ENCODE measurements at regions not wholly inside any gene's neighbourhood (a gene's known extent, or its start where the extent isn't known, plus 50 kb on each side); places are given as distances from the start of the nearest gene placed in this dataset.

DNA sequence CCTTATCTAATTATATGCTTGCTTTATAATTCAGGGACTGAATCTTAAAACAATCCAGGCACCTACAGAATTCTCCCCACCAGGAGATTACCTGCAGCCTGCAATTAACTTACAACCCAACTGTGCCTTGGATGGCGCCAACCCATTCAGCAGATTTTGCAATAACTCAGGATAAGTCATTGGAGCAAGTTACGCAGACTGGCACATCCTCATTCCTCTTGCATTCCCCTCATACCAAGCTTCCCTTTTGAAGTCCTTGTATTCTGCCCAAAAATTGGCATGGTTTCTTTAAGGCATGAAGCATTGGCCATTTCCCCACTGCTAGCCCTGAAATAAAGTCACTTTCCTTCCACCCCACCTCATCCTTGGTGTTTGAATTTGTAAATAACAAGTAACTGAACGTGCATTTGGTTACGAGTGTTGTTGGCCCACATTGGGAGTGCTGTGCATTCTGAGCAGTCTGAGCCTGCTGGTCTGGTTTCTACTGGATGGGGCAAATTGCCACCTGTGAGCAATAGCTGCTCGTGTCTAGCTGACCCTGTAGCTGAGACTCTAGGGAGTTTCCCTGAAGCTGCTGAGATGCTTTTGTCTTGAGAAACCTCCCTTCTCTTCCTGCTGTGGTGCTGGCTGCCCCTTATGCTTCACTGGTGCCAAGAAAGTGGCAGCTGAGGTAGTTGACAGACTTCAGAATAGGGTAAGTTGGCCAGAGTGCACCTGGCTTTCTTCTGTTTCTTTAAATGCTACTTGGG lies 99.2 kb upstream of the SCAF11 start:
- Histone ChIP-seq H3K36me3 (replicated peaks in 1 of 2; ENCODE audit: control insufficient read depth in 1 of 2, insufficient read depth in 2 of 2, low read length in 2 of 2) (no peaks in the 10 kb centered on the region), H3K4me1 (ENCODE audit: control insufficient read depth in 1 of 2, insufficient read depth in 2 of 2, low read length in 2 of 2) (no peaks in the 10 kb centered on the region), H3K9me3 (replicated peaks in 1 of 2; ENCODE audit: control insufficient read depth in 1 of 2, insufficient read depth in 1 of 2, low read length in 2 of 2) (peaks cover 3 to 24% of the 10 kb centered on the region in 2 donors), H3K4me3 (replicated peaks in 1 of 3; ENCODE audit: low read depth in 2 of 3, low read length in 3 of 3) (no peak overlapping the region), H3K9ac (ENCODE audit: insufficient read depth, low read length, poor library complexity, severe bottlenecking) (no peak overlapping the region), H4K20me1 (ENCODE audit: insufficient read depth, low read length) (no peaks in the 10 kb centered on the region), H3K4me2 (replicated peaks; ENCODE audit: extremely low read depth, low read length, poor library complexity, severe bottlenecking) (no peak overlapping the region), H3K79me2 (ENCODE audit: insufficient read depth, low read length) (no peaks in the 10 kb centered on the region), H3K27ac (ENCODE audit: low read depth in 1 of 2, low read length in 2 of 2) (no peak overlapping the region), H3K27me3 (ENCODE audit: control insufficient read depth in 2 of 2, insufficient read depth in 2 of 2, low read length in 2 of 2) (no peaks in the 10 kb centered on the region), H2AFZ (ENCODE audit: insufficient read depth, low read depth, low read length, poor library complexity, severe bottlenecking) (no peak overlapping the region)
- H3K4me3 Mint-ChIP-seq: no peak overlapping the region
- peaks cover 0 to 2% (median 0%) of the 10 kb centered on the region in 3 donors for H3K27me3 Mint-ChIP-seq (ENCODE audit: low read depth in 3 of 3)
- H3K27ac Mint-ChIP-seq: peak overlapping the region in 1 of 7 donors; percentile 50
- intact Hi-C loops (cut with micrococcal nuclease): no loop called here
- H3K36me3 Mint-ChIP-seq: no peaks in the 10 kb centered on the region
- peaks cover 7 to 52% (median 24%) of the 10 kb centered on the region in 7 donors for H3K9me3 Mint-ChIP-seq
- TF ChIP-seq CTCF (IDR thresholded peaks at IDR 0.05): no peak
- no peaks in the 10 kb centered on the region for H3K4me1 Mint-ChIP-seq
- DNase-seq: no peak
- WGBS (ENCODE audit: insufficient coverage): 86% methylated on average over 2 of the region's 5 CpGs

DNA sequence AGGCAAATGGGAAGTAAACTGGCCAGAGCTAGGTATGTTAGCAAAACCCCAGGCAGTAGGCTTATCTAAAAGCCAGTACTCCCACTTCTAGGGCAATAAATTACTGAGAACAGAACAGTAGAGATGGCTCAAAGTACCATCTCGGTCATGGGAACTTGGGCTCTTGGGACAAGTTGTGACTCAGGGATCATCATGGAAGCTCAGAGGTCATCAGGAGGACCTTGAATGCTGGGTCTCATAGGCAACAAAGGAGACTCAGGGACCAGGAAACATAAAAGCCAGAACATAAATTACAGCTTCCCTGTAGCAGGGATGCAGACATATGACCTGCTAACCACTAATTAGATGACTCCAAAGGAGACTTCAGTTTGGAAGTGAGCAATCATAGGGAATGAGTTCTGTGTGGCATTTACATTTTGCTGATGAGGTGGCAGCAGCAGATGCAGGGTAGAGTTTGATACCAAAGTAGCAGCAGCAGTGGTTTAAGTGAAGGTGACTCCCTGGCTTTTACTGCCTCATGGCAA lies 97.6 kb upstream of the SCAF11 start:
- peaks cover 6 to 32% of the 10 kb centered on the region in 2 donors for H3K9me3 ChIP-seq (replicated peaks in 1 of 2; ENCODE audit: control insufficient read depth in 1 of 2, insufficient read depth in 1 of 2, low read length in 2 of 2)
- no peak overlapping the region for H3K27ac Mint-ChIP-seq
- no CpG with 5 or more reads among the region's 1 CpG for WGBS (ENCODE audit: insufficient coverage)
- H4K20me1 ChIP-seq (ENCODE audit: insufficient read depth, low read length): no peaks in the 10 kb centered on the region
- no peaks in the 10 kb centered on the region for H3K36me3 Mint-ChIP-seq
- no peaks in the 10 kb centered on the region for H3K79me2 ChIP-seq (ENCODE audit: insufficient read depth, low read length)
- no peaks in the 10 kb centered on the region for H3K4me1 ChIP-seq (ENCODE audit: control insufficient read depth in 1 of 2, insufficient read depth in 2 of 2, low read length in 2 of 2)
- H2AFZ ChIP-seq (ENCODE audit: insufficient read depth, low read depth, low read length, poor library complexity, severe bottlenecking): no peak overlapping the region
- H3K4me1 Mint-ChIP-seq: no peaks in the 10 kb centered on the region
- no peak for TF ChIP-seq CTCF (IDR thresholded peaks at IDR 0.05)
- no peak overlapping the region for H3K4me3 Mint-ChIP-seq
- intact Hi-C loops (cut with micrococcal nuclease): no loop called here
- no peak for DNase-seq
- H3K9ac ChIP-seq (ENCODE audit: insufficient read depth, low read length, poor library complexity, severe bottlenecking): no peak overlapping the region
- H3K27me3 ChIP-seq (ENCODE audit: control insufficient read depth in 2 of 2, insufficient read depth in 2 of 2, low read length in 2 of 2): no peaks in the 10 kb centered on the region
- H3K36me3 ChIP-seq (replicated peaks in 1 of 2; ENCODE audit: control insufficient read depth in 1 of 2, insufficient read depth in 2 of 2, low read length in 2 of 2): no peaks in the 10 kb centered on the region
- H3K4me3 ChIP-seq (replicated peaks in 1 of 3; ENCODE audit: low read depth in 2 of 3, low read length in 3 of 3): no peak overlapping the region
- peaks cover 0 to 2% (median 1%) of the 10 kb centered on the region in 3 donors for H3K27me3 Mint-ChIP-seq (ENCODE audit: low read depth in 3 of 3)
- H3K4me2 ChIP-seq (replicated peaks; ENCODE audit: extremely low read depth, low read length, poor library complexity, severe bottlenecking): no peak overlapping the region
- peaks cover 8 to 67% (median 27%) of the 10 kb centered on the region in 7 donors for H3K9me3 Mint-ChIP-seq
- no peak overlapping the region for H3K27ac ChIP-seq (ENCODE audit: low read depth in 1 of 2, low read length in 2 of 2)
